Suprapubic skin (tissue), 4 donors: ENCODE measurements at regions not wholly inside any gene's neighbourhood (a gene's known extent, or its start where the extent isn't known, plus 50 kb on each side); places are given as distances from the start of the nearest gene placed in this dataset.
"Not testable (repeated sequence)": the region's sequence is repeated elsewhere in the genome, so short reads cannot be mapped to it uniquely, and the experiment has no call there.

Experiments
- DNase-seq, 2 donors: peaks; one replicate each; pipeline ENCODE4 v3.0.0-alpha.2; 2019; ENCODE audit warnings: low spot score in 2 of 2
- H3K27ac ChIP-seq: fragments of 200-600 bp; sonication (generic); one replicate; pipeline ENCODE4 v1.5.1; 2019
- H3K27me3 ChIP-seq: fragments of 200-600 bp; sonication (generic); one replicate; pipeline ENCODE4 v1.5.1; 2019
- H3K36me3 ChIP-seq: fragments of 200-600 bp; sonication (generic); one replicate; pipeline ENCODE4 v1.5.1; 2019
- H3K4me1 ChIP-seq: fragments of 200-600 bp; sonication (generic); one replicate; pipeline ENCODE4 v1.5.1; 2019
- H3K4me3 ChIP-seq: fragments of 200-600 bp; sonication (generic); one replicate; pipeline ENCODE4 v1.5.1; 2019; ENCODE audit warnings: mild to moderate bottlenecking
- H3K9me3 ChIP-seq: fragments of 200-600 bp; sonication (generic); one replicate; pipeline ENCODE4 v1.5.1; 2019
- CTCF ChIP-seq, 2 donors: fragments of 200-600 bp in 1 of 2; fragments of 450-650 bp in 1 of 2; sonication (generic) in 1 of 2; IDR thresholded peaks; one replicate each; pipeline ENCODE4 v1.5.1; 2016 to 2019; ENCODE audit warnings: antibody characterized with exemption in 2 of 2, mild to moderate bottlenecking in 1 of 2, moderate library complexity in 1 of 2
- EP300 ChIP-seq: sonication (generic); formaldehyde crosslinking; IDR thresholded peaks from one replicate; pipeline ENCODE4 v1.6.1; 2017; ENCODE audit warnings: antibody characterized with exemption
- POLR2A ChIP-seq, 2 donors: fragments of 450-650 bp; IDR thresholded peaks; one replicate each; pipeline ENCODE4 v1.6.1; 2017; ENCODE audit warnings: antibody characterized with exemption in 2 of 2, mild to moderate bottlenecking in 2 of 2, moderate library complexity in 2 of 2
- POLR2AphosphoS5 ChIP-seq, 3 donors: sonication (generic); formaldehyde crosslinking; IDR thresholded peaks; one replicate each; pipeline ENCODE4 v1.6.1; 2017; ENCODE audit warnings: antibody characterized with exemption in 3 of 3
- WGBS: methylation state at CpG from one replicate; pipeline ENCODE4 v1.1.5; 2018; 5-methylcytosine and 5-hydroxymethylcytosine counted together

GRCh38 chr20:55333798-55334197 lies 671.5 kb downstream of the CBLN4 start:
- TF ChIP-seq CTCF (IDR thresholded peaks at IDR 0.05) (no peak), POLR2AphosphoS5 (IDR thresholded peaks at IDR 0.05) (no peak), EP300 (no peak), POLR2A (IDR thresholded peaks at IDR 0.05) (no peak)
- no peaks in the 10 kb centered on the region for H3K36me3 ChIP-seq
- no peaks in the 10 kb centered on the region for H3K9me3 ChIP-seq
- no peak for DNase-seq
- no peaks in the 10 kb centered on the region for H3K4me1 ChIP-seq
- 29% methylated on average over 2 of the region's 2 CpGs for WGBS
- no peak overlapping the region for H3K4me3 ChIP-seq
- no peaks in the 10 kb centered on the region for H3K27me3 ChIP-seq
- no peak overlapping the region for H3K27ac ChIP-seq

- no peak overlapping the region for H3K4me3 ChIP-seq
- TF ChIP-seq CTCF (IDR thresholded peaks at IDR 0.05) = no peak
- TF ChIP-seq POLR2AphosphoS5 (IDR thresholded peaks at IDR 0.05) = no peak
- no peak for TF ChIP-seq POLR2A (IDR thresholded peaks at IDR 0.05)
- no peak for TF ChIP-seq EP300
- H3K9me3 ChIP-seq = no peaks in the 10 kb centered on the region
- WGBS = 66% methylated on average over 4 of the region's 4 CpGs
- H3K27me3 ChIP-seq = no peaks in the 10 kb centered on the region
- DNase-seq = no peak
- no peaks in the 10 kb centered on the region for H3K36me3 ChIP-seq
- H3K4me1 ChIP-seq = no peaks in the 10 kb centered on the region
- no peak overlapping the region for H3K27ac ChIP-seq
These were observed 676.2 kb downstream of the CBLN4 start for GRCh38 chr20:55329108-55329507.

- no peak overlapping the region for H3K27ac ChIP-seq
- H3K36me3 ChIP-seq = no peaks in the 10 kb centered on the region
- no peak for TF ChIP-seq POLR2AphosphoS5 (IDR thresholded peaks at IDR 0.05)
- TF ChIP-seq EP300 = no peak
- WGBS = 74% methylated on average over 2 of the region's 2 CpGs
- H3K4me3 ChIP-seq = no peak overlapping the region
- H3K4me1 ChIP-seq = no peaks in the 10 kb centered on the region
- no peaks in the 10 kb centered on the region for H3K9me3 ChIP-seq
- no peaks in the 10 kb centered on the region for H3K27me3 ChIP-seq
- no peak for DNase-seq
These were observed 682.6 kb downstream of the CBLN4 start for GRCh38 chr20:55322745-55323144.

- H3K36me3 ChIP-seq = no peaks in the 10 kb centered on the region
- DNase-seq = no peak
- H3K4me1 ChIP-seq = no peaks in the 10 kb centered on the region
- H3K27ac ChIP-seq = no peak overlapping the region
- TF ChIP-seq POLR2A (IDR thresholded peaks at IDR 0.05) = no peak
- no peak for TF ChIP-seq EP300
- TF ChIP-seq POLR2AphosphoS5 (IDR thresholded peaks at IDR 0.05) = no peak
- no peak for TF ChIP-seq CTCF (IDR thresholded peaks at IDR 0.05)
- H3K9me3 ChIP-seq = no peaks in the 10 kb centered on the region
- 66% methylated on average over 1 of the region's 1 CpG for WGBS
- no peak overlapping the region for H3K4me3 ChIP-seq
- H3K27me3 ChIP-seq = no peaks in the 10 kb centered on the region
These were observed 688.6 kb downstream of the CBLN4 start for GRCh38 chr20:55316753-55317152.

GRCh38 chr20:55310844-55311243 lies 694.5 kb downstream of the CBLN4 start:
- H3K27ac ChIP-seq, H3K4me3 ChIP-seq, H3K4me1 ChIP-seq, H3K36me3 ChIP-seq, H3K27me3 ChIP-seq, H3K9me3 ChIP-seq, DNase-seq: not testable (repeated sequence)

- no peak for DNase-seq
- no peaks in the 10 kb centered on the region for H3K9me3 ChIP-seq
- no peaks in the 10 kb centered on the region for H3K36me3 ChIP-seq
- H3K27me3 ChIP-seq = no peaks in the 10 kb centered on the region
- H3K27ac ChIP-seq = no peak overlapping the region
- no peak overlapping the region for H3K4me3 ChIP-seq
- H3K4me1 ChIP-seq = no peaks in the 10 kb centered on the region
- TF ChIP-seq CTCF (IDR thresholded peaks at IDR 0.05) = no peak
- no peak for TF ChIP-seq POLR2AphosphoS5 (IDR thresholded peaks at IDR 0.05)
- no peak for TF ChIP-seq EP300
- TF ChIP-seq POLR2A (IDR thresholded peaks at IDR 0.05) = no peak
- WGBS = 48% methylated on average over 1 of the region's 1 CpG
These were observed 714.1 kb downstream of the CBLN4 start for GRCh38 chr20:55291261-55291660.
